ENCODE measurements at regions not wholly inside any gene's neighbourhood (a gene's known extent, or its start where the extent isn't known, plus 50 kb on each side); places are given as distances from the start of the nearest gene placed in this dataset.

- no peaks in the 10 kb centered on the region for H3K27me3 ChIP-seq (ENCODE audit: insufficient read depth, low read length)
- Mint-ChIP-seq H3K27ac (ENCODE audit: unreplicated experiment) (no peak overlapping the region), H3K4me1 (ENCODE audit: low read depth, unreplicated experiment) (peaks cover 23% of the 10 kb centered on the region), H3K27me3 (ENCODE audit: low read depth, unreplicated experiment) (no peaks in the 10 kb centered on the region), H3K36me3 (ENCODE audit: low read depth, unreplicated experiment) (peaks cover 2% of the 10 kb centered on the region), H3K9me3 (ENCODE audit: unreplicated experiment) (peaks cover 2% of the 10 kb centered on the region), H3K4me3 (ENCODE audit: unreplicated experiment) (no peak overlapping the region)
- H3K9ac ChIP-seq (ENCODE audit: low read length): no peak overlapping the region
- no peak overlapping the region for H3K4me3 ChIP-seq (ENCODE audit: insufficient read depth, low read depth, low read length)
- no peaks in the 10 kb centered on the region for H3K79me2 ChIP-seq (ENCODE audit: insufficient read depth, low read length)
- H3K9me3 ChIP-seq (ENCODE audit: insufficient read depth, low read depth, low read length): no peaks in the 10 kb centered on the region
- H2AFZ ChIP-seq (ENCODE audit: low read depth, low read length): no peak overlapping the region
- DNase-seq (ENCODE audit: low read depth): no peak
- no peak for TF ChIP-seq CTCF (IDR thresholded peaks at IDR 0.05; ENCODE audit: insufficient read depth, low read depth, low read length)
- TF ChIP-seq EZH2 (IDR thresholded peaks at IDR 0.05; ENCODE audit: insufficient read depth, low read length): no peak
- H3K36me3 ChIP-seq (ENCODE audit: insufficient read depth, low read length): no peaks in the 10 kb centered on the region
- FAIRE-seq: no peak
- H3K4me1 ChIP-seq (ENCODE audit: insufficient read depth, low read length): peaks cover 16% of the 10 kb centered on the region
- H4K20me1 ChIP-seq (ENCODE audit: insufficient read depth, low read length): no peaks in the 10 kb centered on the region
- no peak overlapping the region for H3K4me2 ChIP-seq (ENCODE audit: low read length)
- H3K27ac ChIP-seq (ENCODE audit: low read depth, low read length): no peak overlapping the region
Measured at GRCh38 chr9:78680196-78680595, 383.3 kb downstream of the PSAT1 start.

DNA sequence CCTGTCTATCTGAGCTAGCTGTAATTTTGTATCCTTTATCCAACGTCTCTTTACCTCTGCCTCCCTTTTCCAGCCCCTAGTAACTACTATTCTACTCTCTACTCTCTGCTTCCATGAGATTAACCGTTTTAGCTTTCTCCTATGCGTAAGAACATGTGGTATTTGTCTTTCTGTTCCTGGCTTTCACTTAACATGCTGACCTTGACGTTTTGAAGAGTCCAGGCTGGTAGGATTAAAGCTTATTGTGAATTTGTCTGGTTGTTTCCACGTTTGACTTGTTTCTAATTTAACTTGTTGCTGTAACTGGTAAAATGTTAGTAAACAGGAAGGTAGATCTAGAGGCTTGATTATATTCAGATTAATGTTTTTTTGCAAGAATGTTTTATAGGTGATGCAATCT lies 385.3 kb downstream of the PSAT1 start:
- H3K9ac ChIP-seq (ENCODE audit: low read length): no peak overlapping the region
- Mint-ChIP-seq H3K27ac (ENCODE audit: unreplicated experiment) (no peak overlapping the region), H3K4me1 (ENCODE audit: low read depth, unreplicated experiment) (peaks cover 5% of the 10 kb centered on the region), H3K4me3 (ENCODE audit: unreplicated experiment) (no peak overlapping the region), H3K27me3 (ENCODE audit: low read depth, unreplicated experiment) (no peaks in the 10 kb centered on the region), H3K9me3 (ENCODE audit: unreplicated experiment) (peaks cover 2% of the 10 kb centered on the region), H3K36me3 (ENCODE audit: low read depth, unreplicated experiment) (peaks cover 2% of the 10 kb centered on the region)
- H2AFZ ChIP-seq (ENCODE audit: low read depth, low read length): no peak overlapping the region
- H3K27me3 ChIP-seq (ENCODE audit: insufficient read depth, low read length): no peaks in the 10 kb centered on the region
- H3K79me2 ChIP-seq (ENCODE audit: insufficient read depth, low read length): no peaks in the 10 kb centered on the region
- peaks cover 5% of the 10 kb centered on the region for H3K4me1 ChIP-seq (ENCODE audit: insufficient read depth, low read length)
- no peaks in the 10 kb centered on the region for H3K36me3 ChIP-seq (ENCODE audit: insufficient read depth, low read length)
- DNase-seq (ENCODE audit: low read depth): no peak
- no peak overlapping the region for H3K4me2 ChIP-seq (ENCODE audit: low read length)
- no peak overlapping the region for H3K4me3 ChIP-seq (ENCODE audit: insufficient read depth, low read depth, low read length)
- H3K9me3 ChIP-seq (ENCODE audit: insufficient read depth, low read depth, low read length): no peaks in the 10 kb centered on the region
- no peak for TF ChIP-seq EZH2 (IDR thresholded peaks at IDR 0.05; ENCODE audit: insufficient read depth, low read length)
- TF ChIP-seq CTCF (IDR thresholded peaks at IDR 0.05; ENCODE audit: insufficient read depth, low read depth, low read length): no peak
- H4K20me1 ChIP-seq (ENCODE audit: insufficient read depth, low read length): no peaks in the 10 kb centered on the region
- FAIRE-seq: no peak
- H3K27ac ChIP-seq (ENCODE audit: low read depth, low read length): no peak overlapping the region

DNA sequence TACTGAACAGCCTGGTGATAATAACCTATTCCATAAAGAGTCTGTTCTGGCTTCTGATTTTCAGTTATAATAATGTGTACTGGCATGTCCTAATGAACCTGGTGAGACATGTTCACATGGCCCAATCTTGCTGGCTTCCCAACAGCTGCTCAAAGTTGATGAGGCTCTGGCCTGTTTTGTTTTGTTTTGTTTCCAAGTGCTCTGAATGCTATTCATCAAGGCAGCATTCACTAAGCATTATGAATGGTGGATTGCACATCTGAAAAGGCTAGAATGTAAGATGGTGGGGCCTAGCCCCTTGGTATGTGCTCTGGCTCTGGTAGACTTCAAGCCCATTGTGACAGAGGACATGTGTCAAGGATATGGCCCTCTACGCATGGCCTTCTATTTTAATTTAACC lies 388.5 kb downstream of the PSAT1 start:
- Mint-ChIP-seq H3K27ac (ENCODE audit: unreplicated experiment) (no peak overlapping the region), H3K4me3 (ENCODE audit: unreplicated experiment) (no peak overlapping the region), H3K36me3 (ENCODE audit: low read depth, unreplicated experiment) (peaks cover 2% of the 10 kb centered on the region), H3K4me1 (ENCODE audit: low read depth, unreplicated experiment) (no peaks in the 10 kb centered on the region), H3K27me3 (ENCODE audit: low read depth, unreplicated experiment) (no peaks in the 10 kb centered on the region), H3K9me3 (ENCODE audit: unreplicated experiment) (peaks cover 2% of the 10 kb centered on the region)
- Histone ChIP-seq H3K9me3 (ENCODE audit: insufficient read depth, low read depth, low read length) (no peaks in the 10 kb centered on the region), H4K20me1 (ENCODE audit: insufficient read depth, low read length) (no peaks in the 10 kb centered on the region), H3K79me2 (ENCODE audit: insufficient read depth, low read length) (no peaks in the 10 kb centered on the region), H3K4me3 (ENCODE audit: insufficient read depth, low read depth, low read length) (no peak overlapping the region), H3K36me3 (ENCODE audit: insufficient read depth, low read length) (no peaks in the 10 kb centered on the region), H2AFZ (ENCODE audit: low read depth, low read length) (no peak overlapping the region), H3K4me2 (ENCODE audit: low read length) (no peak overlapping the region), H3K27me3 (ENCODE audit: insufficient read depth, low read length) (no peaks in the 10 kb centered on the region), H3K9ac (ENCODE audit: low read length) (no peak overlapping the region), H3K27ac (ENCODE audit: low read depth, low read length) (no peak overlapping the region), H3K4me1 (ENCODE audit: insufficient read depth, low read length) (no peaks in the 10 kb centered on the region)
- DNase-seq (ENCODE audit: low read depth): peak; percentile 26
- no peak for FAIRE-seq
- TF ChIP-seq CTCF (IDR thresholded peaks at IDR 0.05; ENCODE audit: insufficient read depth, low read depth, low read length): no peak
- TF ChIP-seq EZH2 (IDR thresholded peaks at IDR 0.05; ENCODE audit: insufficient read depth, low read length): no peak

All from astrocyte (in vitro differentiated cells and primary cell).